ENCODE measurements at regions not wholly inside any gene's neighbourhood (a gene's known extent, or its start where the extent isn't known, plus 50 kb on each side); places are given as distances from the start of the nearest gene placed in this dataset.

DNA sequence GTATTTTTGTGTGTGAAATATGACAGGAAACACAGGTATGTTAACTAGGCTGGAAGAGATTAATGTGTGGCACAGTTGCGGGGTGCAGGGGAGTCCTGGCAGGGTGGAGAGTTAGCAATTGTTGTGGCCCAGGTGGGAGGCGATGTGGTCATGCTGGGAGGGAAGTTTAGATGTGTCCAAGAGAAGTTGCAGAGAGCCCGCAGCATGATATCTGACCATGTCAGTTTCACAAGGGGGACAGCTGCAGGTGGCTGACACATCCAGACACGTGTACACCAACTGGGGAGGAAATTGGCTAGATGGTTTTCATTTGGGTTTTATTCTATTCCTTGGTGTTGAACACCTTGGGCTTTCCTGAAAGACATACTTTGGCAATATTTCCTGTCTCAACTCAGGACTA lies 172.8 kb upstream of the RGMA start:
- CTCF ChIA-PET: no interaction called here
- no peak for DNase-seq (ENCODE audit: low read depth, low spot score)
- H3K9me3 ChIP-seq (ENCODE audit: control insufficient read depth, insufficient read depth, low read length): peaks cover 49% of the 10 kb centered on the region
- TF ChIP-seq, protein P1, sequence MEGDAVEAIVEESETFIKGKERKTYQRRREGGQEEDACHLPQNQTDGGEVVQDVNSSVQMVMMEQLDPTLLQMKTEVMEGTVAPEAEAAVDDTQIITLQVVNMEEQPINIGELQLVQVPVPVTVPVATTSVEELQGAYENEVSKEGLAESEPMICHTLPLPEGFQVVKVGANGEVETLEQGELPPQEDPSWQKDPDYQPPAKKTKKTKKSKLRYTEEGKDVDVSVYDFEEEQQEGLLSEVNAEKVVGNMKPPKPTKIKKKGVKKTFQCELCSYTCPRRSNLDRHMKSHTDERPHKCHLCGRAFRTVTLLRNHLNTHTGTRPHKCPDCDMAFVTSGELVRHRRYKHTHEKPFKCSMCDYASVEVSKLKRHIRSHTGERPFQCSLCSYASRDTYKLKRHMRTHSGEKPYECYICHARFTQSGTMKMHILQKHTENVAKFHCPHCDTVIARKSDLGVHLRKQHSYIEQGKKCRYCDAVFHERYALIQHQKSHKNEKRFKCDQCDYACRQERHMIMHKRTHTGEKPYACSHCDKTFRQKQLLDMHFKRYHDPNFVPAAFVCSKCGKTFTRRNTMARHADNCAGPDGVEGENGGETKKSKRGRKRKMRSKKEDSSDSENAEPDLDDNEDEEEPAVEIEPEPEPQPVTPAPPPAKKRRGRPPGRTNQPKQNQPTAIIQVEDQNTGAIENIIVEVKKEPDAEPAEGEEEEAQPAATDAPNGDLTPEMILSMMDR (IDR thresholded peaks at IDR 0.05; ENCODE audit: low read depth, low read length): no peak
- no peak overlapping the region for H3K4me3 ChIP-seq (ENCODE audit: low read depth, low read length)
- H3K27ac ChIP-seq (ENCODE audit: low read depth, low read length): no peak overlapping the region
- POLR2A ChIA-PET: no interaction called here
- no peaks in the 10 kb centered on the region for H3K27me3 ChIP-seq (ENCODE audit: control insufficient read depth, insufficient read depth, low read length)

DNA sequence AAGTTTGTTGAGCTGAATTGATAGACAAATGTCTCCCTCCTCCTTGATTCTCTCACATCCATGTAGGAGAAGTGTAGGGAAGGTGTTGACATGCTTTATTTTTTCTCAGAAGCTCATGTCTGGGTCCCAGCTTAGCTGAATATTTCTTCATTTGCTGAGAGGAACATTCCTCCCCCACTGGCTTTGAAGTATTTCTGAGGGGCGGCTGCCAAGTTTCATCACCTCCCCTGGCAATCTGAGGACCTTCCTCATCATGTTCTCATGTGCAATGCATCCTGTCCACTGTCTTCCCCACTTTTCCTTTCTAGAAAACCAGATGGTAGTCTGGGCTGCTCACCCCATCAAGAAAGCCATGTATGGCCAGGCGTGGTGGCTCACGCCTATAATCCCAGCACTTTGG lies 168.9 kb upstream of the RGMA start:
- ChIA-PET POLR2A (no interaction called here), CTCF (no interaction called here)
- H3K27ac ChIP-seq (ENCODE audit: low read depth, low read length): no peak overlapping the region
- DNase-seq (ENCODE audit: low read depth, low spot score): no peak
- TF ChIP-seq, protein P1 (IDR thresholded peaks at IDR 0.05; ENCODE audit: low read depth, low read length): no peak
- H3K4me3 ChIP-seq (ENCODE audit: low read depth, low read length): no peak overlapping the region
- H3K9me3 ChIP-seq (ENCODE audit: control insufficient read depth, insufficient read depth, low read length): peaks cover 59% of the 10 kb centered on the region
- H3K27me3 ChIP-seq (ENCODE audit: control insufficient read depth, insufficient read depth, low read length): no peaks in the 10 kb centered on the region

DNA sequence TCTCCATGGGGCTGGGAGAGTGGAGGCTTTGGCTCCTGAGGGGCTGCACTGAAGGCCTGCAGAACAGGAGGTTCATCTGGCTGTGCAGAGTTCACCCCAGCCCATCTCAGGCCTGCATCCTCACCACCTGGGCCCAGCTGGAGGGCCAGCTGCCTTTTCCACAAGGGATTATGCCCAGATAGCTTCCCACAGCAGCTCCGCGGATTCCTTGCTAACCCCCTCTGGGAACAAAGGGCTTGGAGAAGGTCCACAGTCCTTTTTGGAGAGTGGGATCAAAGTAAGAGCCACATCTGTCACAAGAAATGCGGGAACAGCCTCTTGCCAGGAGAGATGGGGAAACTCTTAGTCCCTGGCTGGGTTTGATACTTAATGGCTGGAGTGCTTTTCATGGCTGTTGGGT lies 164.7 kb upstream of the RGMA start:
- CTCF ChIA-PET: no interaction called here
- TF ChIP-seq, protein P1 (IDR thresholded peaks at IDR 0.05; ENCODE audit: low read depth, low read length): no peak
- H3K9me3 ChIP-seq (ENCODE audit: control insufficient read depth, insufficient read depth, low read length): peaks cover 45% of the 10 kb centered on the region
- DNase-seq (ENCODE audit: low read depth, low spot score): no peak
- POLR2A ChIA-PET: no interaction called here
- H3K4me3 ChIP-seq (ENCODE audit: low read depth, low read length): no peak overlapping the region
- no peaks in the 10 kb centered on the region for H3K27me3 ChIP-seq (ENCODE audit: control insufficient read depth, insufficient read depth, low read length)
- no peak overlapping the region for H3K27ac ChIP-seq (ENCODE audit: low read depth, low read length)

DNA sequence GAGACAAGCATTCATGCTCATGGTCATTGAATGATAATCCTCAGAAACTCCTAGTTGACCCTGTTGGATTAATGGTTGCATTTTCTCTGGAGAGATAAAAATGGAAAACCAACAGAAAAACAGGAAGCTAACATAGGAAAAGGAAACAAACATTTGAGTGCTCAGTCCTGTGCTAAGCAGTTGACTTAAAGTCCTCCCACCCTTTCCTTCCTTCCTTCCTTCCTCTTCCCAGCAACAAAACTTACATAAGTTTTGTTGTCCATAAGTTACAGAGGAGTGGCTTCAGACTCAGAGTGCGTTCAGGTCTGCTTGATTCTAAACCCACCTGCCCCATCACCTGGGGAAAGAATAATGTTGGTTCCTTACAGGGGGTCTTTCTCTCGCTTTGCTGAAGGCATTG lies 163.8 kb upstream of the RGMA start:
- POLR2A ChIA-PET: no interaction called here
- DNase-seq (ENCODE audit: low read depth, low spot score): no peak
- H3K27ac ChIP-seq (ENCODE audit: low read depth, low read length): no peak overlapping the region
- no peaks in the 10 kb centered on the region for H3K27me3 ChIP-seq (ENCODE audit: control insufficient read depth, insufficient read depth, low read length)
- TF ChIP-seq, protein P1 (IDR thresholded peaks at IDR 0.05; ENCODE audit: low read depth, low read length): no peak
- CTCF ChIA-PET: no interaction called here
- no peak overlapping the region for H3K4me3 ChIP-seq (ENCODE audit: low read depth, low read length)
- H3K9me3 ChIP-seq (ENCODE audit: control insufficient read depth, insufficient read depth, low read length): peaks cover 38% of the 10 kb centered on the region

DNA sequence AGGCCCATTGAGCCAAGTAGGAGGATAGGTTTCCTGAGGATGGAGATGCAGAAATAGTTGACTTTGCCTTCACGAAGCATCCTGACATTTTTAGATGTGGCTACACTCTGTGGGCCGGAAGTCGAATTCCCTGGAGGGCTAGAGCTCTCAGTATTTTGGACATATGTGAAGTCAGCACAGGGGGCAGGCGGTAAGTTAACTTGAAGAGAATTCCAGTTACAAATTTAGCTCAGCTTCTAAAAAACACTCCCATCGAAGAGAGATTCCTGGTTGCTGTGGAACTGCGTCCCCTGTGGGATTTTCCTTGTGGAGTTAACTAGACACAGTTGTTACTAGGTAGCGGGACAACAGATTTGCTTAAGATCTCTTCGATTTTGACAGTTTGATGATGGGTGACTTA lies 161.9 kb upstream of the RGMA start:
- Histone ChIP-seq H3K27me3 (ENCODE audit: control insufficient read depth, insufficient read depth, low read length) (no peaks in the 10 kb centered on the region), H3K27ac (ENCODE audit: low read depth, low read length) (no peak overlapping the region), H3K4me3 (ENCODE audit: low read depth, low read length) (no peak overlapping the region), H3K9me3 (ENCODE audit: control insufficient read depth, insufficient read depth, low read length) (peaks cover 45% of the 10 kb centered on the region)
- ChIA-PET CTCF (interaction anchor here (0.6 to 1.4 kb wide), 2 partner anchors 301 to 869 kb away, joined by 3 to 4 read pairs; no protein-coding TSS in a partner anchor), POLR2A (no interaction called here)
- TF ChIP-seq, protein P1 (IDR thresholded peaks at IDR 0.05; ENCODE audit: low read depth, low read length): no peak
- no peak for DNase-seq (ENCODE audit: low read depth, low spot score)

Data from AG04450 (cell line).